ACHN (cell line): ENCODE measurements at regions not wholly inside any gene's neighbourhood (a gene's known extent, or its start where the extent isn't known, plus 50 kb on each side); places are given as distances from the start of the nearest gene placed in this dataset.

Experiments
- DNase-seq: peaks from one replicate; pipeline ENCODE4 v3.0.0-alpha.2; 2015
- in situ Hi-C: cut with HindIII; loops from 2 replicates; pipeline ENCODE4 v1.10.0; 2017; ENCODE audit warnings: low sequenced_read_pairs, low pct_ligation_motif_present, low pct_unique_long_range_greater_than_20kb

- DNase-seq = no peak
These were observed 62.7 kb upstream of the PALM2AKAP2 start for GRCh38 chr9:109717342-109717741.

DNA sequence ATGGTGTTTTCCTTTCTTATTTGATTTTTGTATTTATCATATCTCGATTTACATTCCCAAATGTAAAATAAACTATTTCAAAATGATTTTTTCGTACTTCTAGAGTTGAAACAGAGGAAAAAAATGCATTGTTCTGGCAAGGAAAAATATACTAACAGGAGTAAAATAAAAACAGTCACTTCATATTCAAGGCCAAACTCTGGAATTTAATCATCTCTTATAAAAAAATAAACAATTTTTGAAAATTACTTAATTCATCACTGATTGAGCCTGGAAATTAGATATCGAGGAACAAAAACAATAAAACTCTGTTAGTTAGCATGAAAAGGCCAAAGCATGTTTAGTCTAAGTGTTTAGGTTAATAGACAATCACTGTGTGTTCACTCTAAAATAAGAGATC, 61.1 kb upstream of the PALM2AKAP2 start:
- no peak for DNase-seq
- in situ Hi-C loops = no loop called here

More at GRCh38 chr9:109717342-109717741, 62.7 kb upstream of the PALM2AKAP2 start:
- in situ Hi-C loops = no loop called here

DNA sequence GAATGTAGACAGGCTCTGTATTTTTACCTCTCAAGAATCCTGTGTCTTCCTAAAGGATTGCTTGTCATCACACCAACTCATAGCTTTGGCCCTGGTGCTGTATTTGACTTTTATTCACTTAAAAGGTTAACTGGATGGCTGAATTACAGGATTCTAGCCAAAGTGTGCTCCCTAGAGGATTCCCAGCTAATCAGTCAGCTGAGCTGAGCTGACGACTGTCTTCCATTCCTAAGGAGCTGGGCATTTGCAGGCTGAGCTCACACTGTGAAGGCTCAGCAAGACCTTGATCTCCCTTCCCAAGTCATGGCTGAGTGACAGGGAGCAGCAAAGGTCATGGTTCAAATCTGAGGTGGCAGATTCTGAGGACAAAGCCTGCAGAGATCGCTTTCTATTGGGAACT, 59.0 kb upstream of the PALM2AKAP2 start:
- in situ Hi-C loops = no loop called here
- no peak for DNase-seq

GRCh38 chr9:109722007-109722406, 58.0 kb upstream of the PALM2AKAP2 start:
- no peak for DNase-seq

DNA sequence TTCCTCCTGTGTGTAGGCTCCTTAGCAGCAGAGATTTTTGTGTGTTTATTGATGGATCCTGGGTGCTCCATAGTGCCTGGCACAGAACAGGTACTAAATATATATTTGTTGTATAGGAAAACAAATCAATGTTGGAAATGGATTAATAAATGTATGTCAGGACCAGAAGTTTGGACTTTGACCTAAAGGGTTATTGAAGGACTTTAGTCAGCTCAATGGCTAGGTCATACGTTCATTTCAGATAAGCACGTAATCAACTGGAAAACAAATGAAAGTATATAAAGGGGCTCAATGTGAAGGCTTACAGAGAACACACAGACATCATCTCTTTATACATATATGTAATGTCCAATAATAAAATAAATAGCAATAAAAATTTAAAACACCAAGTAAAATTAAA, 56.2 kb upstream of the PALM2AKAP2 start:
- in situ Hi-C loops = no loop called here
- no peak for DNase-seq

More at GRCh38 chr9:109722007-109722406, 58.0 kb upstream of the PALM2AKAP2 start:
- in situ Hi-C loops = no loop called here

DNA sequence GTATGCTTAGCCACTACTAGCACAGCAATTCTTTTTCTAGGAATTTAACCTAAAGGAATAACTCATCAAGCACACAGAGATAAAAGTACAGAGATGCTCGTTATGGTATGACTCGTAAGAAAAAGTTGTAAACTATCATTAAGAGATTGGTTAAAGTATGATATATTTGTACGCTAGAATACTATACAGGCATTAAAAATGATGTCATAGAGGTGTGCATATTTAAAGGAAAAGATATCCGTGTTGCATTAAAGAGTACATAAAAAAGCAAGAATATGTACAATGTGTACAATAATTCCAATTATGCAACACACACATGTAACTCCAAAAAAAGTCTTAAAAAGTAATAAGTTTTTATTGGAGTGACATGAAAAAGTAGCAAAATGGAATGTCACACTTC, 54.5 kb upstream of the PALM2AKAP2 start:
- in situ Hi-C loops = no loop called here
- no peak for DNase-seq

- in situ Hi-C loops = no loop called here
These were observed 53.9 kb upstream of the PALM2AKAP2 start for GRCh38 chr9:109726119-109726518.

DNA sequence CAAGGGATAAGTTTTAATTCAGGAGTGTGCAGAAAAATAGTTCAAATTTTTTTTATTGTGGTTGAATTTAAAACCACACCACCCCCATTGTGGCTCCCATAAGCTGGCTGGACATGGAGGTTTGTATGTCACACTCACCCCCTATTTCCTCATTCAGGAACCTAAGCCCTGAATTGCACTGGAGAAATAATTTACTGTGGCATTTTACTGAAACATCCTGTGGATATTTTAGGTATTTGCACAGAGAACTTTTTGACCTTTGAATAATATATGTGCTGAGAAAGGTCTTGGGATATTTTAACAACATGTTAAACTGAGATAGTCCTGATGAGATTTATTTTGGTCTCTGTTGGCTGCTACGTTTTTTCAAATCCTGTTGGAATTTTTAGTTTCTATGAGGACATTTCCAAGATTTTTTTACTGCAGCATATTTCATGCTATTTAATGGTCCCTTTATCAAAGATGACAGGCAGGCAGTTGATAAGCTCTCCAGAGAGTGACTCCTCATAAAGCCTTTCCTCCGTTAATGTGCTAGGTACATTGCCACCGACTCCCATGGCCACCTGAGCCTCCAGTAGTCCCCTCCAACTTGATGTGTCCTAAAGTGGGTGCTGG, 51.2 kb upstream of the PALM2AKAP2 start:
- no peak for DNase-seq
- in situ Hi-C loops = no loop called here

More at GRCh38 chr9:109726119-109726518, 53.9 kb upstream of the PALM2AKAP2 start:
- DNase-seq = no peak

DNA sequence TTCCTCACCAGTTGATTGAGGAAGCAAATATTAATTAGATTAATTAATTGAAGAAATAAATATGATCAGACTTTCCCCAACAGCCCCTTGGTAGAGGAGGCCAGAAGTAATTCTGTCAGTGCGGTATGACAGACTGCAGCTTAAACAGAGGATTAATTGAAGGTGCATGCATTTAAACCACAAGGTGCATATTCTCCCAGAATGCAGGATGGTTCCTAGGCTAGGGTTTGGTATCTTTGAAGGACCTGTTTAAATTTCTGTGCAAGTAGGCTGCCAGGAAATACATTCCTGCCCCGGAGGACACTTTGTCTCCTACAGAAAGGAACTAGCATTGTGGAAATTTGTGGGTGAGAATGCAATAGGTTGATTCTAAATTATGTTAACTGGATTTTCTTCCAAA, 50.5 kb upstream of the PALM2AKAP2 start:
- in situ Hi-C loops = no loop called here
- no peak for DNase-seq
